Esophagus muscularis mucosa (tissue), 4 donors: ENCODE measurements at regions not wholly inside any gene's neighbourhood (a gene's known extent, or its start where the extent isn't known, plus 50 kb on each side); places are given as distances from the start of the nearest gene placed in this dataset.

Source experiments
- DNase-seq: peaks from one replicate; pipeline ENCODE4 v3.0.0-alpha.2; 2017; ENCODE audit errors: extremely low spot score
- H3K27ac ChIP-seq, 4 donors: fragments of 200-600 bp; sonication (generic); replicated peaks in 1 of 4; 1 replicate in 3 of 4; 2 replicates in 1 of 4; pipeline ENCODE4 v1.5.1; 2016 to 2019; ENCODE audit warnings: mild to moderate bottlenecking in 1 of 4
- H3K27me3 ChIP-seq, 4 donors: fragments of 200-600 bp; sonication (generic); one replicate each; pipeline versions ENCODE4 v1.5.1 to v1.6.0; 2016 to 2019
- H3K36me3 ChIP-seq, 4 donors: fragments of 200-600 bp; sonication (generic); one replicate each; pipeline ENCODE4 v1.5.1; 2016 to 2019
- H3K4me1 ChIP-seq, 4 donors: fragments of 200-600 bp; sonication (generic); one replicate each; pipeline ENCODE4 v1.5.1; 2016 to 2019
- H3K4me3 ChIP-seq, 4 donors: fragments of 200-600 bp; sonication (generic); 1 replicate in 2 of 4; 2 replicates in 2 of 4; pipeline ENCODE4 v1.5.1; 2016 to 2019; ENCODE audit warnings: mild to moderate bottlenecking in 4 of 4, moderate library complexity in 1 of 4
- H3K9me3 ChIP-seq, 4 donors: fragments of 200-600 bp; sonication (generic); 1 replicate in 3 of 4; 2 replicates in 1 of 4; pipeline ENCODE4 v1.5.1; 2016 to 2019
- CTCF ChIP-seq, 3 experiments: fragments of 200-600 bp in 2 of 3; fragments of 450-650 bp in 1 of 3; sonication (generic) in 2 of 3; IDR thresholded peaks; one replicate each; pipeline ENCODE4 v1.5.1; 2017 to 2019; ENCODE audit warnings: antibody characterized with exemption in 3 of 3, mild to moderate bottlenecking in 2 of 3, moderate library complexity in 1 of 3
- EP300 ChIP-seq: sonication (generic); formaldehyde crosslinking; IDR thresholded peaks from one replicate; pipeline ENCODE4 v1.6.1; 2017; ENCODE audit warnings: antibody characterized with exemption
- POLR2A ChIP-seq: fragments of 450-650 bp; IDR thresholded peaks from one replicate; pipeline ENCODE4 v1.6.1; 2017; ENCODE audit warnings: antibody characterized with exemption, moderate library complexity, mild to moderate bottlenecking, low read depth
- POLR2AphosphoS5 ChIP-seq, 2 donors: sonication (generic); formaldehyde crosslinking; IDR thresholded peaks; one replicate each; pipeline ENCODE4 v1.6.1; 2017; ENCODE audit warnings: antibody characterized with exemption in 2 of 2
- WGBS: methylation state at CpG from one replicate; pipeline ENCODE4 v1.1.5; 2018; 5-methylcytosine and 5-hydroxymethylcytosine counted together
- intact Hi-C: fragments of 100-400 bp; cut with DNase I; formaldehyde crosslinking; loops from one replicate; pipeline ENCODE4 v1.15.1; 2023

GRCh38 chr4:30537456-30537855, 182.7 kb upstream of the PCDH7 start:
- TF ChIP-seq CTCF (IDR thresholded peaks at IDR 0.05) (no peak), POLR2A (no peak), POLR2AphosphoS5 (IDR thresholded peaks at IDR 0.05) (no peak), EP300 (no peak)
- no peak for DNase-seq
- H3K27ac ChIP-seq, result no peak overlapping the region
- WGBS, result 17% methylated on average over 3 of the region's 3 CpGs
- H3K4me1 ChIP-seq, result no peaks in the 10 kb centered on the region
- H3K36me3 ChIP-seq, result no peaks in the 10 kb centered on the region
- intact Hi-C loops, result no loop called here
- no peak overlapping the region for H3K4me3 ChIP-seq
- H3K27me3 ChIP-seq, result no peaks in the 10 kb centered on the region
- H3K9me3 ChIP-seq, result no peaks in the 10 kb centered on the region

- no peaks in the 10 kb centered on the region for H3K36me3 ChIP-seq
- 90% methylated on average over 5 of the region's 5 CpGs for WGBS
Observed at GRCh38 chr4:30538794-30539193, 181.4 kb upstream of the PCDH7 start.

GRCh38 chr4:30543057-30543456, 177.1 kb upstream of the PCDH7 start:
- 87% methylated on average over 1 of the region's 1 CpG for WGBS
- intact Hi-C loops, result no loop called here

More at GRCh38 chr4:30538794-30539193, 181.4 kb upstream of the PCDH7 start:
- intact Hi-C loops, result no loop called here
- no peaks in the 10 kb centered on the region for H3K4me1 ChIP-seq
- TF ChIP-seq CTCF (IDR thresholded peaks at IDR 0.05), result no peak
- TF ChIP-seq POLR2A, result no peak
- TF ChIP-seq POLR2AphosphoS5 (IDR thresholded peaks at IDR 0.05), result no peak
- TF ChIP-seq EP300, result no peak
- no peaks in the 10 kb centered on the region for H3K9me3 ChIP-seq
- H3K27me3 ChIP-seq, result no peaks in the 10 kb centered on the region
- H3K27ac ChIP-seq, result no peak overlapping the region
- no peak overlapping the region for H3K4me3 ChIP-seq
- no peak for DNase-seq

GRCh38 chr4:30553151-30553550, 167.0 kb upstream of the PCDH7 start:
- Histone ChIP-seq H3K4me1 (no peaks in the 10 kb centered on the region), H3K27me3 (no peaks in the 10 kb centered on the region), H3K27ac (no peak overlapping the region), H3K4me3 (no peak overlapping the region), H3K36me3 (no peaks in the 10 kb centered on the region), H3K9me3 (no peaks in the 10 kb centered on the region)
- DNase-seq, result no peak
- 81% methylated on average over 1 of the region's 1 CpG for WGBS
- TF ChIP-seq CTCF (IDR thresholded peaks at IDR 0.05) (no peak), POLR2AphosphoS5 (IDR thresholded peaks at IDR 0.05) (no peak), EP300 (no peak), POLR2A (no peak)
- intact Hi-C loops, result no loop called here

More at GRCh38 chr4:30543057-30543456, 177.1 kb upstream of the PCDH7 start:
- no peaks in the 10 kb centered on the region for H3K4me1 ChIP-seq
- no peak overlapping the region for H3K4me3 ChIP-seq
- no peaks in the 10 kb centered on the region for H3K36me3 ChIP-seq
- H3K27ac ChIP-seq, result no peak overlapping the region
- no peak for DNase-seq
- H3K27me3 ChIP-seq, result no peaks in the 10 kb centered on the region
- H3K9me3 ChIP-seq, result no peaks in the 10 kb centered on the region
- TF ChIP-seq EP300 (no peak), POLR2A (no peak), CTCF (IDR thresholded peaks at IDR 0.05) (no peak), POLR2AphosphoS5 (IDR thresholded peaks at IDR 0.05) (no peak)

GRCh38 chr4:30553706-30554105, 166.5 kb upstream of the PCDH7 start:
- intact Hi-C loops, result no loop called here
- H3K4me3 ChIP-seq, result no peak overlapping the region
- no peaks in the 10 kb centered on the region for H3K36me3 ChIP-seq
- no peaks in the 10 kb centered on the region for H3K27me3 ChIP-seq
- no peak overlapping the region for H3K27ac ChIP-seq
- TF ChIP-seq POLR2A, result no peak
- no peak for TF ChIP-seq POLR2AphosphoS5 (IDR thresholded peaks at IDR 0.05)
- no peak for TF ChIP-seq CTCF (IDR thresholded peaks at IDR 0.05)
- no peak for TF ChIP-seq EP300
- H3K4me1 ChIP-seq, result no peaks in the 10 kb centered on the region
- no peaks in the 10 kb centered on the region for H3K9me3 ChIP-seq
- WGBS, result 38% methylated on average over 1 of the region's 1 CpG
- DNase-seq, result no peak
